B cell (primary cell): ENCODE measurements at regions not wholly inside any gene's neighbourhood (a gene's known extent, or its start where the extent isn't known, plus 50 kb on each side); places are given as distances from the start of the nearest gene placed in this dataset.

Source experiments
- CTCF ChIP-seq: fragments of 200-600 bp; IDR thresholded peaks from one replicate; pipeline ENCODE4 v1.8.0; 2022; ENCODE audit warnings: antibody characterized with exemption, mild to moderate bottlenecking
- EZH2 ChIP-seq: IDR thresholded peaks from 2 replicates; pipeline ENCODE4 v1.6.1; 2012; ENCODE audit warnings: borderline replicate concordance, low read depth, mild to moderate bottlenecking, moderate library complexity, low read length; ENCODE audit not compliant: insufficient read depth, poor library complexity, severe bottlenecking

DNA sequence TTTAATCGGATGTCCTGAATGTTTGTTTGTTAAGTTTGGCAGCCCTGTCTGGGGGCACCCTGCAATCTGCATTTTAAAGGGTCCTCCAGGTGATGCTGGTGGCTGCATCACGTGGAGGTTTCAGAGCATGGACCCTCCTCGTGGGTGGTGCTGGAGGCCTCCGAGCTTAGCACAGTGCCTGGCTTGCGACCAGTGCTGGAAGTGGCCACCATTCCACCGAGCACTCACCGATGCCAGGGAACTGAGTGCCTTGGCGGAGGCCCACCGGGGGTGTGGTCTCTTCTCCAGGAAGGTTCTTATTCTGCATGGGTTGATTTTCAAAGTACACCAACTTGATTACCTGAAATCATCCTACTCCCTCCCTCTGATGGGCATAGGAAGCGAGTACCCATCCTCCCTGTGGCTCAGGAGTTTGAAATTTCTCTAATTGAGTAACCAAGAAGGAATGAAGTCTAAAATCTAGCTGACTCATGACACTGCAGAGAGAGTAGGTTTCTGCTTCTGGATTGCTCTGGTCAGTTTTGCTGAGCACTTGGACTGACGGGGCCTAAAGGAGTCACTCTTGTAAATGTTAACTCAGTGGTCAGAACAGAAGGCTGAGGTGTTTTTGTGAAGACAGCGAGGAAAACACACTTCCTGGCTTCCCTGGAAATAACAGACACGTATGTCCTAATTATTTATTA, 58.1 kb upstream of the SLC66A3 start:
- TF ChIP-seq CTCF = no peak
- no peak for TF ChIP-seq EZH2
